IMR-90 (cell line): ENCODE measurements at regions not wholly inside any gene's neighbourhood (a gene's known extent, or its start where the extent isn't known, plus 50 kb on each side); places are given as distances from the start of the nearest gene placed in this dataset.

ENCODE experiments used
- ATAC-seq: fragments of 200-7000 bp; cut with Tn5 transposase; 2 replicates; pipeline ENCODE4 v1.9.1; 2020; ENCODE audit warnings: low read depth, mild to moderate bottlenecking, moderate library complexity
- BruUV-seq: library from RNA; stranded (reverse); fragments of 400-500 nt; replicated peaks from 2 replicates; lab custom pipeline; 2021; lab: Mats Ljungman, UMichigan
- CTCF ChIA-PET: fragments of 300-600 bp; formaldehyde crosslinking; extraction: SDS; loops from one replicate; lab custom pipeline; 2021; ENCODE audit warnings: antibody characterized with exemption; lab: Yijun Ruan, JAX
- POLR2A ChIA-PET: fragments of 300-600 bp; sonication (Branson Sonifier 250); formaldehyde crosslinking; loops from one replicate; lab custom pipeline; 2022; ENCODE audit warnings: antibody characterized with exemption; ENCODE audit not compliant: unreplicated experiment; lab: Charles Lee
- DNase-seq: peaks from one replicate; pipeline ENCODE4 v3.0.0; 2013
- H2AFZ ChIP-seq: replicated peaks from 2 replicates; pipeline ENCODE3; 2013; ENCODE audit warnings: low read length, mild to moderate bottlenecking; ENCODE audit not compliant: poor library complexity
- H2AK5ac ChIP-seq: 2 replicates; pipeline ENCODE4 v1.6.1; 2013; ENCODE audit warnings: low read depth, low read length, inconsistent platforms
- H2AK9ac ChIP-seq: replicated peaks from 2 replicates; pipeline ENCODE3; 2013; ENCODE audit warnings: mild to moderate bottlenecking, low read depth, low read length, moderate library complexity; ENCODE audit not compliant: poor library complexity
- H2BK120ac ChIP-seq: 2 replicates; pipeline ENCODE4 v1.6.1; 2013; ENCODE audit warnings: low read depth, low read length, inconsistent platforms
- H2BK15ac ChIP-seq: 3 replicates; pipeline ENCODE4 v1.6.1; 2013; ENCODE audit warnings: low read depth, low read length, inconsistent platforms
- H2BK20ac ChIP-seq: 2 replicates; pipeline ENCODE4 v1.6.1; 2013; ENCODE audit warnings: low read depth, mild to moderate bottlenecking, inconsistent platforms, low read length, moderate library complexity
- H2BK5ac ChIP-seq: 2 replicates; pipeline ENCODE4 v1.6.1; 2013; ENCODE audit warnings: mild to moderate bottlenecking, low read depth, low read length, inconsistent platforms; ENCODE audit not compliant: poor library complexity, severe bottlenecking
- H3K14ac ChIP-seq: replicated peaks from 2 replicates; pipeline ENCODE4 v1.6.1; 2013; ENCODE audit warnings: low read depth, low read length, inconsistent platforms
- H3K18ac ChIP-seq: 2 replicates; pipeline ENCODE4 v1.6.1; 2013; ENCODE audit warnings: low read depth, low read length, control low read depth
- H3K23ac ChIP-seq: 2 replicates; pipeline ENCODE4 v1.6.1; 2013; ENCODE audit warnings: low read depth, low read length, inconsistent platforms
- H3K27ac ChIP-seq: 2 replicates; pipeline ENCODE4 v1.5.1; 2013; ENCODE audit warnings: mild to moderate bottlenecking, control low read depth, low read length; ENCODE audit not compliant: insufficient read depth
- H3K27me3 ChIP-seq: 2 replicates; pipeline ENCODE4 v1.6.1; 2013; ENCODE audit warnings: low read length; ENCODE audit not compliant: control insufficient read depth, insufficient read depth
- H3K36me3 ChIP-seq: 2 replicates; pipeline ENCODE4 v1.6.1; 2013; ENCODE audit warnings: low read length, mixed read lengths; ENCODE audit not compliant: control insufficient read depth, insufficient read depth
- H3K4ac ChIP-seq: 2 replicates; pipeline ENCODE4 v1.6.1; 2013; ENCODE audit warnings: low read depth, low read length, inconsistent platforms
- H3K4me1 ChIP-seq: 2 replicates; pipeline ENCODE4 v1.6.1; 2013; ENCODE audit warnings: low read length, mixed read lengths; ENCODE audit not compliant: control insufficient read depth, insufficient read depth
- H3K4me2 ChIP-seq: 2 replicates; pipeline ENCODE4 v1.6.1; 2013; ENCODE audit warnings: low read depth, mild to moderate bottlenecking, control low read depth, low read length, moderate library complexity
- H3K4me3 ChIP-seq: 2 replicates; pipeline ENCODE4 v1.5.1; 2013; ENCODE audit warnings: low read depth, mild to moderate bottlenecking, control low read depth, low read length, moderate library complexity; ENCODE audit not compliant: insufficient read depth
- H3K56ac ChIP-seq: 2 replicates; pipeline ENCODE4 v1.6.1; 2013; ENCODE audit warnings: low read length, inconsistent platforms; ENCODE audit not compliant: insufficient read depth; ENCODE audit errors: extremely low read depth
- H3K79me1 ChIP-seq, 2 experiments: 2 replicates each; pipeline ENCODE4 v1.6.1; 2013; ENCODE audit warnings: low read length in 2 of 2, inconsistent platforms in 1 of 2, low read depth in 1 of 2
- H3K9ac ChIP-seq: 2 replicates; pipeline ENCODE4 v1.6.1; 2013; ENCODE audit warnings: low read depth, low read length, control low read depth
- H3K9me1 ChIP-seq: 2 replicates; pipeline ENCODE4 v1.6.1; 2013; ENCODE audit warnings: low read length, inconsistent platforms; ENCODE audit not compliant: insufficient read depth
- H3K9me3 ChIP-seq: 2 replicates; pipeline ENCODE4 v1.6.1; 2013; ENCODE audit warnings: low read length; ENCODE audit not compliant: control insufficient read depth, insufficient read depth
- H4K20me1 ChIP-seq: 2 replicates; pipeline ENCODE4 v1.6.1; 2013; ENCODE audit warnings: low read length, inconsistent platforms; ENCODE audit not compliant: insufficient read depth
- H4K5ac ChIP-seq: 2 replicates; pipeline ENCODE4 v1.6.1; 2013; ENCODE audit warnings: mild to moderate bottlenecking, low read depth, low read length, control low read depth
- H4K8ac ChIP-seq, 2 experiments: 2 replicates each; pipeline ENCODE4 v1.6.1; 2013; ENCODE audit warnings: low read depth in 2 of 2, low read length in 2 of 2, control low read depth in 1 of 2, inconsistent platforms in 1 of 2
- H4K91ac ChIP-seq: 2 replicates; pipeline ENCODE4 v1.6.1; 2013; ENCODE audit warnings: low read depth, low read length, inconsistent platforms; ENCODE audit not compliant: insufficient read depth
- BHLHE40 ChIP-seq: fragments of 150-350 bp; IDR thresholded peaks from 2 replicates; pipeline ENCODE4 v1.6.1; 2016; ENCODE audit warnings: mild to moderate bottlenecking, low read depth, low read length
- CEBPB ChIP-seq: IDR thresholded peaks from 2 replicates; pipeline ENCODE4 v1.6.1; 2012; ENCODE audit warnings: low read depth, low read length, improper control_type of control experiment
- CHD1 ChIP-seq: IDR thresholded peaks from 2 replicates; pipeline ENCODE4 v1.6.1; 2012; ENCODE audit warnings: low read depth, low read length, improper control_type of control experiment
- CTCF ChIP-seq: conservative IDR thresholded peaks from 2 replicates; pipeline ENCODE4 v1.5.1; 2012; ENCODE audit warnings: mild to moderate bottlenecking, low read depth, low read length, improper control_type of control experiment
- ELK1 ChIP-seq: fragments of 150-350 bp; IDR thresholded peaks from 2 replicates; pipeline ENCODE4 v1.6.1; 2016; ENCODE audit warnings: low read depth, mild to moderate bottlenecking, low read length, moderate library complexity, borderline replicate concordance
- MAFK ChIP-seq: IDR thresholded peaks from 2 replicates; pipeline ENCODE4 v1.6.1; 2012; ENCODE audit warnings: low read depth, low read length, improper control_type of control experiment
- MAZ ChIP-seq: IDR thresholded peaks from 2 replicates; pipeline ENCODE4 v1.6.1; 2012; ENCODE audit warnings: low read depth, mild to moderate bottlenecking, low read length, improper control_type of control experiment, moderate library complexity, borderline replicate concordance
- MXI1 ChIP-seq: IDR thresholded peaks from 2 replicates; pipeline ENCODE4 v1.6.1; 2012; ENCODE audit warnings: low read depth, mild to moderate bottlenecking, low read length, moderate library complexity, borderline replicate concordance
- RAD21 ChIP-seq: IDR thresholded peaks from 2 replicates; pipeline ENCODE4 v1.6.1; 2012; ENCODE audit warnings: low read length, improper control_type of control experiment
- RCOR1 ChIP-seq: IDR thresholded peaks from 2 replicates; pipeline ENCODE4 v1.6.1; 2012; ENCODE audit warnings: mild to moderate bottlenecking, low read length, improper control_type of control experiment; ENCODE audit not compliant: insufficient replicate concordance
- RFX5 ChIP-seq: IDR thresholded peaks from 2 replicates; pipeline ENCODE4 v1.8.0; 2012; ENCODE audit warnings: low read depth, mild to moderate bottlenecking, low read length, moderate library complexity
- SMC3 ChIP-seq: fragments of 150-350 bp; IDR thresholded peaks from 2 replicates; pipeline ENCODE4 v1.6.1; 2016; ENCODE audit warnings: low read depth, mild to moderate bottlenecking, antibody characterized with exemption, low read length, moderate library complexity
- USF2 ChIP-seq: fragments of 150-350 bp; IDR thresholded peaks from 2 replicates; pipeline ENCODE4 v1.6.1; 2017; ENCODE audit warnings: mild to moderate bottlenecking, antibody characterized with exemption, low read length, low read depth
- WGBS, 2 experiments: methylation state at CpG; one replicate each; pipeline versions ENCODE4 v1.1.5 to v1.1.7; 2013; ENCODE audit warnings: missing lambda C conversion rate in 2 of 2; ENCODE audit not compliant: insufficient read length in 1 of 2; ENCODE audit errors: extremely low coverage in 2 of 2; 5-methylcytosine and 5-hydroxymethylcytosine counted together
- dilution Hi-C: fragments of 300-500 bp; cut with HindIII; formaldehyde crosslinking; loops from one replicate; pipeline ENCODE4 v1.14.3; 2018; ENCODE audit warnings: low sequenced_read_pairs; ENCODE audit not compliant: unreplicated experiment
- in situ Hi-C: fragments of 300-500 bp; cut with MboI; formaldehyde crosslinking; loops from 3 replicates; pipeline ENCODE4 v1.14.3; 2019; ENCODE audit warnings: low sequenced_read_pairs, inconsistent platforms, mixed read lengths
- intact Hi-C: fragments of 100-400 bp; cut with micrococcal nuclease; formaldehyde crosslinking; loops from 2 replicates; pipeline ENCODE4 v1.10.0; 2022

GRCh38 chr2:149892563-149892962, 305.0 kb upstream of the MMADHC start:
- ATAC-seq = no peak
- Histone ChIP-seq H3K27ac (no peak overlapping the region), H4K91ac (no peak overlapping the region), H2BK20ac (no peak overlapping the region), H3K27me3 (no peaks in the 10 kb centered on the region), H3K18ac (no peak overlapping the region), H3K9me3 (no peaks in the 10 kb centered on the region), H3K4ac (no peak overlapping the region), H4K8ac (no peak overlapping the region), H4K20me1 (no peaks in the 10 kb centered on the region), H2AFZ (no peak overlapping the region), H2AK9ac (no peak overlapping the region), H3K56ac (no peak overlapping the region), H3K4me2 (no peak overlapping the region), H3K9me1 (no peaks in the 10 kb centered on the region), H3K79me1 (no peaks in the 10 kb centered on the region), H3K14ac (no peak overlapping the region), H4K5ac (no peak overlapping the region), H3K4me3 (no peak overlapping the region), H3K4me1 (0 out of 2 replicates have a peak, but pooled peaks cover 2% of the 10 kb centered on the region), H3K9ac (no peak overlapping the region), H3K36me3 (no peaks in the 10 kb centered on the region), H2BK5ac (no peak overlapping the region), H3K23ac (no peak overlapping the region), H2AK5ac (no peak overlapping the region), H2BK15ac (no peak overlapping the region), H2BK120ac (no peak overlapping the region)
- ChIA-PET POLR2A (no interaction called here), CTCF (no interaction called here)
- intact Hi-C loops = no loop called here
- no CpG with 5 or more reads among the region's 1 CpG for WGBS, 2 experiments
- no TSS peak for BruUV-seq
- in situ Hi-C loops = no loop called here
- DNase-seq = no peak
- dilution Hi-C loops = no loop called here
- no peak for TF ChIP-seq USF2
- TF ChIP-seq CTCF = no peak
- TF ChIP-seq BHLHE40 = no peak
- TF ChIP-seq RFX5 = no peak
- no peak for TF ChIP-seq RCOR1
- TF ChIP-seq MAFK = no peak
- no peak for TF ChIP-seq CHD1
- TF ChIP-seq ELK1 = no peak
- TF ChIP-seq MXI1 = no peak
- TF ChIP-seq SMC3 = no peak
- no peak for TF ChIP-seq MAZ
- TF ChIP-seq CEBPB = no peak
- no peak for TF ChIP-seq RAD21
